Calu3 (cell line): ENCODE measurements at regions not wholly inside any gene's neighbourhood (a gene's known extent, or its start where the extent isn't known, plus 50 kb on each side); places are given as distances from the start of the nearest gene placed in this dataset.
"Not testable (repeated sequence)": the region's sequence is repeated elsewhere in the genome, so short reads cannot be mapped to it uniquely, and the experiment has no call there.

Experiments used
- BruUV-seq: library from RNA; stranded (reverse); fragments of 400-500 nt; replicated peaks from 2 replicates; lab custom pipeline; 2021; lab: Mats Ljungman, UMichigan
- CTCF ChIA-PET: fragments of 300-600 bp; sonication (Branson Sonifier 250); formaldehyde crosslinking; loops from one replicate; lab custom pipeline; 2022; ENCODE audit warnings: antibody characterized with exemption; lab: Charles Lee
- DNase-seq: peaks from one replicate; pipeline ENCODE4 v3.0.0; 2022
- H3K27ac Mint-ChIP-seq: one replicate; pipeline ENCODE4 v1.8.0; 2022; ENCODE audit warnings: mixed read lengths; ENCODE audit not compliant: unreplicated experiment
- H3K27me3 Mint-ChIP-seq: one replicate; pipeline ENCODE4 v1.8.0; 2022; ENCODE audit warnings: mixed read lengths; ENCODE audit not compliant: unreplicated experiment
- H3K36me3 Mint-ChIP-seq: one replicate; pipeline ENCODE4 v1.8.0; 2022; ENCODE audit warnings: mild to moderate bottlenecking, moderate library complexity, mixed read lengths; ENCODE audit not compliant: insufficient read depth, unreplicated experiment
- H3K4me1 Mint-ChIP-seq: one replicate; pipeline ENCODE4 v1.8.0; 2022; ENCODE audit warnings: mild to moderate bottlenecking, low read depth, mixed read lengths; ENCODE audit not compliant: unreplicated experiment
- H3K4me3 Mint-ChIP-seq: one replicate; pipeline ENCODE4 v1.8.0; 2022; ENCODE audit warnings: mild to moderate bottlenecking, low read depth, moderate library complexity, mixed read lengths; ENCODE audit not compliant: unreplicated experiment
- H3K9me3 Mint-ChIP-seq: one replicate; pipeline ENCODE4 v1.8.0; 2022; ENCODE audit warnings: low read depth, mixed read lengths; ENCODE audit not compliant: unreplicated experiment
- CTCF ChIP-seq: fragments of 200-600 bp; IDR thresholded peaks from one replicate; pipeline ENCODE4 v1.8.0; 2022; ENCODE audit warnings: antibody characterized with exemption; ENCODE audit not compliant: unreplicated experiment
- intact Hi-C: fragments of 100-400 bp; cut with micrococcal nuclease; formaldehyde crosslinking; loops from one replicate; pipeline ENCODE4 v1.10.0; 2022; ENCODE audit not compliant: unreplicated experiment

- no peak overlapping the region for H3K27ac Mint-ChIP-seq
- no peak for DNase-seq
- no peak overlapping the region for H3K4me3 Mint-ChIP-seq
- CTCF ChIA-PET: no interaction called here
- intact Hi-C loops: no loop called here
- no peaks in the 10 kb centered on the region for H3K36me3 Mint-ChIP-seq
- TF ChIP-seq CTCF: no peak
- no TSS peak for BruUV-seq
- no peaks in the 10 kb centered on the region for H3K9me3 Mint-ChIP-seq
- H3K4me1 Mint-ChIP-seq: no peaks in the 10 kb centered on the region
- H3K27me3 Mint-ChIP-seq: no peaks in the 10 kb centered on the region
Measured at GRCh38 chr5:158234323-158235158, 375.6 kb upstream of the CLINT1 start.

GRCh38 chr5:158233735-158234322 is 374.9 kb upstream of the CLINT1 start:
- no peak for DNase-seq
- intact Hi-C loops: no loop called here
- no peaks in the 10 kb centered on the region for H3K9me3 Mint-ChIP-seq
- H3K27ac Mint-ChIP-seq: no peak overlapping the region
- TF ChIP-seq CTCF: no peak
- no peaks in the 10 kb centered on the region for H3K27me3 Mint-ChIP-seq
- H3K36me3 Mint-ChIP-seq: no peaks in the 10 kb centered on the region
- BruUV-seq: no TSS peak
- no peak overlapping the region for H3K4me3 Mint-ChIP-seq
- CTCF ChIA-PET: no interaction called here
- no peaks in the 10 kb centered on the region for H3K4me1 Mint-ChIP-seq

GRCh38 chr5:158227314-158227713 is 368.4 kb upstream of the CLINT1 start:
- H3K27me3 Mint-ChIP-seq, H3K36me3 Mint-ChIP-seq, CTCF ChIA-PET, H3K4me3 Mint-ChIP-seq, H3K27ac Mint-ChIP-seq, H3K9me3 Mint-ChIP-seq, intact Hi-C loops, H3K4me1 Mint-ChIP-seq, BruUV-seq, DNase-seq: not testable (repeated sequence)

DNA sequence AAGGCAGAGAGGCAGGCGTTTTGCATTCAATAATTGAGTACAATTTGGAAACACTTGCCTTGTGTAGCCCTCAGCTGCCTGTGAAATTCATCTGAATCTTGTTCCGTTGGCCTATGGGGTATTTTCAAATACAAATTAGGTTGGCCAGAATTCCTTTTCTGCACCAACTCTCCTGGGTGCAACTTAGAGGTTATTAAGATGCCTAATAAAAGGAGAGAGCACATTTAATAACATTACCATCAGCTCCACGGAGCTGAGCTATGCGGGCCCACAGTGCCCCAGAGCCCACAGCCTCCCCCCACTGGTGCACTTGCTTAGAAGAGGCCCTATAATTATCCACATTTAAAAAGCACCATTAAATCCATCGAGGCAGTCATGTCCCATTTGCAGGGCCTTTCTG is 367.6 kb upstream of the CLINT1 start:
- intact Hi-C loops: no loop called here
- CTCF ChIA-PET: no interaction called here
- no peak overlapping the region for H3K27ac Mint-ChIP-seq
- H3K36me3 Mint-ChIP-seq: no peaks in the 10 kb centered on the region
- TF ChIP-seq CTCF: no peak
- BruUV-seq: no TSS peak
- peaks cover 2% of the 10 kb centered on the region for H3K9me3 Mint-ChIP-seq
- H3K4me1 Mint-ChIP-seq: no peaks in the 10 kb centered on the region
- no peaks in the 10 kb centered on the region for H3K27me3 Mint-ChIP-seq
- no peak overlapping the region for H3K4me3 Mint-ChIP-seq
- no peak for DNase-seq

DNA sequence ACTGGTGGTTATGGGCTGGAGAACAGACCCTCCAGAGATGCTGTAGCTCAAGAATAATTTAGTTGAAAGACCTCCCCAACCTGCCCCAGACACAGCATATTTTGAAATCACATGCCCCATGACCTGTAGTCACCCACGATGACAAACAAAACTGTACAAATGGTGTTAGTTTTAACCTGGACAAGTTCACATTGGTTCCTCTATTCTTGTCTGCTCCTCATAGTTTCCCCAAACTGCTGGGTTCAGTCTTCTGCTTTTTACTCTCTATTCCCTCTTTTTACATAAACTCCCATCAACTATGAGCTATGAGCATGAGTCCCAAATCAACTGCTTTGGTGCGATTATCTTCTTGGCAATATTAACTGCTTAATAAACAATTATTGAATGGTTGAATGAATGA is 365.3 kb upstream of the CLINT1 start:
- H3K4me3 Mint-ChIP-seq: no peak overlapping the region
- no peak for DNase-seq
- TF ChIP-seq CTCF: no peak
- no peaks in the 10 kb centered on the region for H3K36me3 Mint-ChIP-seq
- peaks cover 2% of the 10 kb centered on the region for H3K9me3 Mint-ChIP-seq
- no peaks in the 10 kb centered on the region for H3K27me3 Mint-ChIP-seq
- no peaks in the 10 kb centered on the region for H3K4me1 Mint-ChIP-seq
- no TSS peak for BruUV-seq
- CTCF ChIA-PET: no interaction called here
- intact Hi-C loops: no loop called here
- H3K27ac Mint-ChIP-seq: no peak overlapping the region
